Calu3 (cell line): ENCODE measurements at regions not wholly inside any gene's neighbourhood (a gene's known extent, or its start where the extent isn't known, plus 50 kb on each side); places are given as distances from the start of the nearest gene placed in this dataset.

ENCODE experiments used
- BruUV-seq: library from RNA; stranded (reverse); fragments of 400-500 nt; replicated peaks from 2 replicates; lab custom pipeline; 2021; lab: Mats Ljungman, UMichigan
- CTCF ChIA-PET: fragments of 300-600 bp; sonication (Branson Sonifier 250); formaldehyde crosslinking; loops from one replicate; lab custom pipeline; 2022; ENCODE audit warnings: antibody characterized with exemption; lab: Charles Lee
- DNase-seq: peaks from one replicate; pipeline ENCODE4 v3.0.0; 2022
- H3K27ac Mint-ChIP-seq: one replicate; pipeline ENCODE4 v1.8.0; 2022; ENCODE audit warnings: mixed read lengths; ENCODE audit not compliant: unreplicated experiment
- H3K27me3 Mint-ChIP-seq: one replicate; pipeline ENCODE4 v1.8.0; 2022; ENCODE audit warnings: mixed read lengths; ENCODE audit not compliant: unreplicated experiment
- H3K36me3 Mint-ChIP-seq: one replicate; pipeline ENCODE4 v1.8.0; 2022; ENCODE audit warnings: mild to moderate bottlenecking, moderate library complexity, mixed read lengths; ENCODE audit not compliant: insufficient read depth, unreplicated experiment
- H3K4me1 Mint-ChIP-seq: one replicate; pipeline ENCODE4 v1.8.0; 2022; ENCODE audit warnings: mild to moderate bottlenecking, low read depth, mixed read lengths; ENCODE audit not compliant: unreplicated experiment
- H3K4me3 Mint-ChIP-seq: one replicate; pipeline ENCODE4 v1.8.0; 2022; ENCODE audit warnings: mild to moderate bottlenecking, low read depth, moderate library complexity, mixed read lengths; ENCODE audit not compliant: unreplicated experiment
- H3K9me3 Mint-ChIP-seq: one replicate; pipeline ENCODE4 v1.8.0; 2022; ENCODE audit warnings: low read depth, mixed read lengths; ENCODE audit not compliant: unreplicated experiment
- CTCF ChIP-seq: fragments of 200-600 bp; IDR thresholded peaks from one replicate; pipeline ENCODE4 v1.8.0; 2022; ENCODE audit warnings: antibody characterized with exemption; ENCODE audit not compliant: unreplicated experiment
- intact Hi-C: fragments of 100-400 bp; cut with micrococcal nuclease; formaldehyde crosslinking; loops from one replicate; pipeline ENCODE4 v1.10.0; 2022; ENCODE audit not compliant: unreplicated experiment

GRCh38 chr22:25485626-25486545, 78.6 kb upstream of the GRK3 start:
- intact Hi-C loops, result no loop called here
- BruUV-seq, result no TSS peak
- Mint-ChIP-seq H3K27me3 (no peaks in the 10 kb centered on the region), H3K4me1 (peaks cover 53% of the 10 kb centered on the region), H3K9me3 (no peaks in the 10 kb centered on the region), H3K27ac (no peak overlapping the region), H3K36me3 (peaks cover 28% of the 10 kb centered on the region), H3K4me3 (no peak overlapping the region)
- DNase-seq, result no peak
- CTCF ChIA-PET, result no interaction called here
- TF ChIP-seq CTCF, result no peak

- peak overlapping the region; percentile 6 for H3K4me3 Mint-ChIP-seq
- no TSS peak for BruUV-seq
- peaks cover 49% of the 10 kb centered on the region for H3K4me1 Mint-ChIP-seq
- H3K36me3 Mint-ChIP-seq, result peaks cover 28% of the 10 kb centered on the region
- no peaks in the 10 kb centered on the region for H3K9me3 Mint-ChIP-seq
- no peak for TF ChIP-seq CTCF
- no peaks in the 10 kb centered on the region for H3K27me3 Mint-ChIP-seq
- CTCF ChIA-PET, result interaction anchor here (0.8 to 1.2 kb wide), 2 partner anchors 20 to 57 kb away, joined by 3 to 5 read pairs; no protein-coding TSS in a partner anchor
- H3K27ac Mint-ChIP-seq, result peak overlapping the region; percentile 16
- intact Hi-C loops, result no loop called here
- DNase-seq, result no peak
These were observed 77.0 kb upstream of the GRK3 start for GRCh38 chr22:25487508-25487907.

GRCh38 chr22:25488244-25489020, 76.0 kb upstream of the GRK3 start:
- Mint-ChIP-seq H3K36me3 (peaks cover 28% of the 10 kb centered on the region), H3K27me3 (no peaks in the 10 kb centered on the region), H3K27ac (peak overlapping the region; percentile 28), H3K9me3 (no peaks in the 10 kb centered on the region), H3K4me1 (peaks cover 39% of the 10 kb centered on the region), H3K4me3 (peak overlapping the region; percentile 6)
- peak; percentile 86 for DNase-seq
- no peak for TF ChIP-seq CTCF
- BruUV-seq, result no TSS peak
- CTCF ChIA-PET, result interaction anchor here (0.5 to 1.2 kb wide), 4 partner anchors 17 to 365 kb away, joined by 3 to 6 read pairs (median 4); no protein-coding TSS in a partner anchor
- intact Hi-C loops, result no loop called here

- Mint-ChIP-seq H3K27ac (no peak overlapping the region), H3K27me3 (no peaks in the 10 kb centered on the region), H3K4me3 (no peak overlapping the region), H3K9me3 (no peaks in the 10 kb centered on the region), H3K36me3 (peaks cover 28% of the 10 kb centered on the region), H3K4me1 (peaks cover 34% of the 10 kb centered on the region)
- CTCF ChIA-PET, result no interaction called here
- TF ChIP-seq CTCF, result no peak
- BruUV-seq, result no TSS peak
- intact Hi-C loops, result no loop called here
- DNase-seq, result no peak
These were observed 74.5 kb upstream of the GRK3 start for GRCh38 chr22:25489947-25490346.
